ENCODE measurements at regions not wholly inside any gene's neighbourhood (a gene's known extent, or its start where the extent isn't known, plus 50 kb on each side); places are given as distances from the start of the nearest gene placed in this dataset.

DNA sequence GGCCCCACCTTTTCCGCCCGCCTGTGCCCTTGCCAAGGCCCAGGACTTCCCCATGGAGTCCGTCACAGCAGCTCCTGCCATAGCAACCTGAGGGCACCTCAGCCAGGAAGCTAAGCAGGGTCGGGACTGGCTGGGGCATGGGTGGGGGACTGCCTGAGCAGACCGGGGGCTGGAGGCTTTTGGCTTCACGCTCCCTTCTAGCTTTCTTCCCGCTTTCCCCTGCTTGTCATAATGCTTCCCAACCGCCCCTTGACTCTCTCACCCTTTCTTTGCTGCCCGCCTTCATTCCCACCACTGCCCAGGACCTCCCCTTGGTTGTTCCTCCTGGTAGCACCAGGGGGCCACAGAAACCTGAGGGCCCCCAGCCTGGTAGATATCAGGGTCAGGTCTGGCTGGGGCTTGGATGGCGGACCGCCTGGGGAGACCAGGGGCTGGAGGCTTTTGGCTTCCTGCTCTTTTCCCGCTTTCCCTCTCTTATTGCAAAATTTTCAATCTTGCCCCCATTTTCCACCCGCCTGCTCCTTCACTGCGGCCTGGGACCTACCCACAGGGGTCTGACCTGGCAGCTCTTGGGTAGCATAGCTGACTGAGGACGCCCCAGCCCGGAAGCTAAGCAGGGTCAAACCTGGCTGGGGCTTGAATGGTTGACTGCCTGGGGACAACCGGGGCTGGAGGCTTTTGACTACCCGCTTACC, 2287.7 kb downstream of the TP53TG3F start:
- Histone ChIP-seq H3K9ac (ENCODE audit: low read length) (no peak overlapping the region), H3K4me3 (ENCODE audit: low read length) (no peak overlapping the region)

GRCh38 chr16:35747658-35748455, 2288.4 kb downstream of the TP53TG3F start:
- Histone ChIP-seq H3K27me3 (ENCODE audit: control insufficient read depth, insufficient read depth, low read length) (no peaks in the 10 kb centered on the region), H3K27ac (ENCODE audit: low read depth, low read length) (no peak overlapping the region), H3K9ac (ENCODE audit: low read length) (no peak overlapping the region), H3K36me3 (ENCODE audit: control insufficient read depth, insufficient read depth, low read length) (no peaks in the 10 kb centered on the region), H3K4me1 (ENCODE audit: control insufficient read depth, insufficient read depth, low read length) (no peaks in the 10 kb centered on the region), H3K4me3 (ENCODE audit: low read length) (no peak overlapping the region)

More for the DNA sequence above, 2287.7 kb downstream of the TP53TG3F start:
- no peaks in the 10 kb centered on the region for H3K4me1 ChIP-seq (ENCODE audit: control insufficient read depth, insufficient read depth, low read length)
- H3K27ac ChIP-seq (ENCODE audit: low read depth, low read length) = no peak overlapping the region
- H3K27me3 ChIP-seq (ENCODE audit: control insufficient read depth, insufficient read depth, low read length) = no peaks in the 10 kb centered on the region
- no peaks in the 10 kb centered on the region for H3K36me3 ChIP-seq (ENCODE audit: control insufficient read depth, insufficient read depth, low read length)

DNA sequence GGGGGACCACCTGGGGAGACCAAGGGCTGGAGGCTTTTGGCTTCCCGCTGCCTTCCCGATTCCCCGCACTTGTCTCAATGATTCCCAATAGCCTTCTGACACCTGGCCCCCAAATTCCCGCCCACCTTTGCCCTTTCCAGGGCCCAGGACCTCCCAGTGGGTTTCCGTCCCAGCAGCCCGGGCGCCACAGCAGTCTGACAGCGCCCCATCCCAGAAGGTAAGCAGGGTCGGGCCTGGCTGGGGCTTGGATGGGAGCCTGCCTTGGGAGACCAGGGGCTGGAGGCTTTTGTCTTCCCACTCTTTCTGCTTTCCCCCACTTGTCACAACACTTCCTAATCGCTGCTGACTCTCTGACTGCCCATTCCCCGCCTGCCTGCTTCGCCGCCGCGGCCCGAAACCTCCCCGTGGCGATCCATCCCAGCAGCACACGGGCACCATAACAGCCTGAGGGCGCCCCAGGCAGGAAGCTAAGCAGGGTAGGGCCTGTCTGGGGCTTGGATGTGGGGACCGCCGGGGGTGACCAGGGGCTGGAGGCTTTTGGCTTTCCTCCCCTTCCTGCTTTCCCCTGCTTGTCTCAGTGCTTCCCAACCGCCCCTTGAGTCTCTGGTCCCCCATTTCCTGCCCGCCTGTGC, 2289.3 kb downstream of the TP53TG3F start:
- Histone ChIP-seq H3K4me1 (ENCODE audit: control insufficient read depth, insufficient read depth, low read length) (no peaks in the 10 kb centered on the region), H3K27me3 (ENCODE audit: control insufficient read depth, insufficient read depth, low read length) (no peaks in the 10 kb centered on the region), H3K27ac (ENCODE audit: low read depth, low read length) (no peak overlapping the region), H3K9ac (ENCODE audit: low read length) (no peak overlapping the region), H3K4me3 (ENCODE audit: low read length) (no peak overlapping the region), H3K36me3 (ENCODE audit: control insufficient read depth, insufficient read depth, low read length) (no peaks in the 10 kb centered on the region)

DNA sequence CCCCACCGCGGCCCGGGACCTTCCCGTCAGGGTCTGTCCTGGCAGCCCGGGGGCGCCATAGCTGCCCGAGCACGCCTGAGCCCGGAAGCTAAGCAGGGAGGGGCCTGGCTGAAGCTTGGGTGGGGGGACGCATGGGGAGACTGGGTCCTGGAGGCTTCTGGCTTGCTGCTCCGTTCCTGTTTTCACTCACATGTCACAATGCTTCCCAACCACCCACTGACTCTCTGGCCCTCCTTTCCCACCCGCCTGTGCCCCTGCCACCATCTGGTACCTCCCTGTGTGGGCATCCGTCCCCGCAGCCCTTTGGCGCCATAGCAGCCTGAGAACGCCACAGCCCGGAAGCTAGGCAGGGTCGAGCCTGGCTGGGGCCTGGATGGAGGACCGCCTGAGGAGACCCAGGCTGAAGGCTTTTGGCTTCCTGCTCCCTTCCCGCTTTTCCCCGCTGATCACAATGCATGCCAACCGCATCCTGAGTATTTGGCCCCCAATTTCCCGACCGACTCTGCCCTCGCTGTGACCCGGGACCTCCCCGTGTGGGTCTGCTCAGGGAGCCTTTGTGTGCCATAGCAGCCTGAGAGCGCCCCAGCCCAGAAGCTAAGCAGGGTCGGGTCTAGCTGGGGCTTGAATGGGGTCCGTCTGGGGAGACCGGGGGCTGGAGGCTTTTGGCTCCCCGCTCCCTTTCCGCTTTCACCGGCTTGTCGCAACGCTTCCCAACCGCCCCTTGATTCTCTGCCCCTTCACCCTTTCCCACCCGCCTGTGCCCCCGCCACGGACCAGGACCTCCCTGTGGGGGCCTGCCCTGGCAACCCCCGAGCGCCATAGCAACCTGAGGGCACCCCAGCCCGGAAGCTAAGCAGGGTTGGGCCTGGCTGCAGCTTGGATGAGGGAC, 2290.1 kb downstream of the TP53TG3F start:
- no peak overlapping the region for H3K4me3 ChIP-seq (ENCODE audit: low read length)
- H3K36me3 ChIP-seq (ENCODE audit: control insufficient read depth, insufficient read depth, low read length) = no peaks in the 10 kb centered on the region
- no peak overlapping the region for H3K27ac ChIP-seq (ENCODE audit: low read depth, low read length)
- no peaks in the 10 kb centered on the region for H3K4me1 ChIP-seq (ENCODE audit: control insufficient read depth, insufficient read depth, low read length)
- no peak overlapping the region for H3K9ac ChIP-seq (ENCODE audit: low read length)
- no peaks in the 10 kb centered on the region for H3K27me3 ChIP-seq (ENCODE audit: control insufficient read depth, insufficient read depth, low read length)

- Histone ChIP-seq H3K27ac (ENCODE audit: low read depth, low read length) (no peak overlapping the region), H3K36me3 (ENCODE audit: control insufficient read depth, insufficient read depth, low read length) (no peaks in the 10 kb centered on the region), H3K27me3 (ENCODE audit: control insufficient read depth, insufficient read depth, low read length) (no peaks in the 10 kb centered on the region), H3K9ac (ENCODE audit: low read length) (no peak overlapping the region), H3K4me3 (ENCODE audit: low read length) (no peak overlapping the region), H3K4me1 (ENCODE audit: control insufficient read depth, insufficient read depth, low read length) (no peaks in the 10 kb centered on the region)
These were observed 2290.8 kb downstream of the TP53TG3F start for GRCh38 chr16:35750157-35750689.

GRCh38 chr16:35750701-35751104, 2291.3 kb downstream of the TP53TG3F start:
- Histone ChIP-seq H3K9ac (ENCODE audit: low read length) (no peak overlapping the region), H3K4me3 (ENCODE audit: low read length) (no peak overlapping the region), H3K36me3 (ENCODE audit: control insufficient read depth, insufficient read depth, low read length) (no peaks in the 10 kb centered on the region), H3K4me1 (ENCODE audit: control insufficient read depth, insufficient read depth, low read length) (no peaks in the 10 kb centered on the region), H3K27ac (ENCODE audit: low read depth, low read length) (no peak overlapping the region), H3K27me3 (ENCODE audit: control insufficient read depth, insufficient read depth, low read length) (no peaks in the 10 kb centered on the region)

DNA sequence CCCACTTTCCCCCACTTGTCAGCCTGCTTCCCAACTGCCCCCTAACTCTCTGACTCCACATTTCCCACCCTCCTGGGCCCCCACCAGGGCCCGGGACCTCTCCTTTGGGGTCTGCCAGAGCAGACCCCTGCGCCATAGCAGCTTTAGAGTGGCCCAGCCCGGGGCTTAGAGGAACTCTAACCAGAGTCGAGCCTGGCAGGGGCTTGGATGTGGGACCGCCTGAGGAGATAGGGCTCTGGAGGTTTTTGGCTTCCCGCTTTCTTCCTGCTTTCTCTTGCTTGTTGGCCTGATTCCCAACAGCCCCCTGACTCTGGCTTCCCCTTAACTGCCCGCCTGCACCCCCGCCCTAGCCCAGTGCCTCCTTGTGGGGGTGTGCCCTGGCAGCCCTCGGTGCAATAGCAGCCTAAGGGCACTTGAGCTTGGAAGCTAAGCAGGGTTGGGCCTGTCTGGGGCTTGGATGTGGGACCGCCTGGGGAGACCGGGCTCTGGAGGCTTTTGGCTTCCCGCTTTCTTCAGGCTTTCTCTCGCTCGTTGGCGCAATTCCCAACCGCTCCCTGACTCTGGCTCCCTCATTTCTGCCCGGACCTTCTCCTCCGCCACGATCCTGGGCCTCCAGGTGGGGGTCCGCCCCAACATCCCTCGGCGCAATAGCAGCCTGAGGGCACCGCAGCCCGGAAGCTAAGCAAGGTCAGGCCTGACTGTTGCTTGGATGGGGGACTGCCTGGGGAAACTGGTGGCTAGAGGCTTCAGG, 2292.0 kb downstream of the TP53TG3F start:
- no peaks in the 10 kb centered on the region for H3K27me3 ChIP-seq (ENCODE audit: control insufficient read depth, insufficient read depth, low read length)
- H3K36me3 ChIP-seq (ENCODE audit: control insufficient read depth, insufficient read depth, low read length) = no peaks in the 10 kb centered on the region
- H3K4me1 ChIP-seq (ENCODE audit: control insufficient read depth, insufficient read depth, low read length) = no peaks in the 10 kb centered on the region
- H3K4me3 ChIP-seq (ENCODE audit: low read length) = no peak overlapping the region
- H3K9ac ChIP-seq (ENCODE audit: low read length) = no peak overlapping the region
- no peak overlapping the region for H3K27ac ChIP-seq (ENCODE audit: low read depth, low read length)

GRCh38 chr16:35752012-35752772, 2292.8 kb downstream of the TP53TG3F start:
- Histone ChIP-seq H3K27me3 (ENCODE audit: control insufficient read depth, insufficient read depth, low read length) (no peaks in the 10 kb centered on the region), H3K4me1 (ENCODE audit: control insufficient read depth, insufficient read depth, low read length) (no peaks in the 10 kb centered on the region), H3K27ac (ENCODE audit: low read depth, low read length) (no peak overlapping the region), H3K9ac (ENCODE audit: low read length) (no peak overlapping the region), H3K36me3 (ENCODE audit: control insufficient read depth, insufficient read depth, low read length) (no peaks in the 10 kb centered on the region), H3K4me3 (ENCODE audit: low read length) (no peak overlapping the region)

DNA sequence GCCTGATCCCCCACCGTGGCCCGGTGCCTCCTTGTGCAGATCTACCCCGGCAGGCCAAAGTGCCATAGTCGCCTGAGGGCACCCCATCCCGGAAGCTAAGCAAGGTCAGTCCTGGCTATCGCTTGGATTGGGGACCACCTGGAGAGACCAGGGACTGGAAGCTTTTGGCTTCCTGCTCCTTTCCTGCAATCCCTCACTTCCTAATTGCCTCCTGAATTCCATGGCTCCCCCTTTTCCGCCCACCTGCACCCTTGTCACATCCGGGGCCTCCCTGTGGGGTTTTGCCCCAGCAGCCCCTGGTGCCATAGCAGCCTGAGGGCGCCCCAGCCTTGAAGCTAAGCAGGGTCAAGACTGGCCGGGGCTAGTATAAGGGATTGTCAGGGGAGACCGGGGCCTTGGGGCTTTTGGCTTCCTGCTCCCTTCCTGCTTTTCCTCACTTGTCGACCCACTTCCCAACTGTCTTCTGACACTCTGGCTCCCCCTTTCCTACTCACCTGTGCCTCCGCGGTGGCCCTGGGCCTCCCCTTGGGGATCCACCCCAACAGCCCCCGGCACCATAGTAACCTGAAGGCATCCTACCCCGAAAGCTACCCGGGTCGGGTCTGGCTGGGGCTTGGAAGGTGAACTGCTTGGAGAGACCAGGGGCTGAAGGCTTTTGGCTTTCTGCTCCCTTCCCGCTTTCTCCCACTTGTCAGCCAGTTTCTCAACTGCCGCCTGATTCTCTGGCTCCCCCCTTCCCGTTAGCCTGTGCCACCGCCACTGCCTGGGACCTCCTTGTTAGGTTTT, 2293.6 kb downstream of the TP53TG3F start:
- Histone ChIP-seq H3K4me1 (ENCODE audit: control insufficient read depth, insufficient read depth, low read length) (no peaks in the 10 kb centered on the region), H3K27ac (ENCODE audit: low read depth, low read length) (no peak overlapping the region), H3K9ac (ENCODE audit: low read length) (no peak overlapping the region), H3K36me3 (ENCODE audit: control insufficient read depth, insufficient read depth, low read length) (no peaks in the 10 kb centered on the region), H3K4me3 (ENCODE audit: low read length) (no peak overlapping the region), H3K27me3 (ENCODE audit: control insufficient read depth, insufficient read depth, low read length) (no peaks in the 10 kb centered on the region)

DNA sequence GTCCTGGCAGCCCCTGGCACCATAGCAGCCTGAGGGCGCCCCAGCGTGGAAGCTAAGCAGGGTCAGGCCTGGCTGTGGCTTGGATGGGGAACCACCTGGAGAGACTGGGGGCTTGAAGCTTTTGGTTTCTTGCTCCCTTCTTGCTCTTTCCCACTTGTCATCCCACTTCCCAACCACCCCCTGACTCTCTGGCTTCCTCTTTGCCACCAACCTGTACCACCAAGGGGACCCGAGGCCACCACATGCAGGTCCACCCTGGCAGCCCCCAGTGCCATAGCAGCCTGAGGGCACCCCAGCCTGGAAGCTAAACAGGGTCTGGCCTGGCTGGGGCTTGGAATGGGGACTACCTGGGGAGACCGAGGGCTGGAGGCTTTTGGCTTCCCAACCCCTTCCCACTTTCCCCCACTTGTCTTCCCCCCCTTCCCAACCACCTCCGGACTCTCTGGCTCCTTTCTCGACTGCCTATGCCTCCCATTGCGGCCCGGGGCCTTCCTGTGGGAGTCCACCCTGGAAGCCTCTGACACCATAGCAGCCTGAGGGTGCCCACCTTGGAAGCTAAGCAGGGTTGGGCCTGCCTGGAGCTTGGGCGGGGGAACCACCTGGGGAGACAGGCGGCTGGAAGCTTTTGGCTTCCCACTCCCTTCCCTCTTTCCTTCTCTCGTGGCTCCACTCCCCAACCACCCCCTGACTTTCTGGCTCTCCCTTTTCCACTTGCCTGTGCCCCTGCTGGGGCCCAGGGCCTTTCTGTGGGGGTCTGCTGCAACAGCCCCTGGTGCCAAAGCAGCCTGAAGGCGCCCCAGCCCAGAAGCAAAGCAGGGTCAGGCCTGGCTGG, 2294.4 kb downstream of the TP53TG3F start:
- Histone ChIP-seq H3K4me1 (ENCODE audit: control insufficient read depth, insufficient read depth, low read length) (no peaks in the 10 kb centered on the region), H3K27ac (ENCODE audit: low read depth, low read length) (no peak overlapping the region), H3K27me3 (ENCODE audit: control insufficient read depth, insufficient read depth, low read length) (no peaks in the 10 kb centered on the region), H3K36me3 (ENCODE audit: control insufficient read depth, insufficient read depth, low read length) (no peaks in the 10 kb centered on the region), H3K4me3 (ENCODE audit: low read length) (no peak overlapping the region), H3K9ac (ENCODE audit: low read length) (no peak overlapping the region)

Measured in rectal smooth muscle tissue (tissue), 1 donor.